AG10803 (cell line): ENCODE measurements at regions not wholly inside any gene's neighbourhood (a gene's known extent, or its start where the extent isn't known, plus 50 kb on each side); places are given as distances from the start of the nearest gene placed in this dataset.
A peak's percentile ranks its signal among the peaks of the same experiment; 100 is the strongest.
"Not testable (repeated sequence)": the region's sequence is repeated elsewhere in the genome, so short reads cannot be mapped to it uniquely, and the experiment has no call there.

ENCODE experiments used
- DNase-seq: peaks from one replicate; pipeline ENCODE4 v3.0.0; 2010; ENCODE audit warnings: low read depth
- H3K4me3 ChIP-seq: 2 replicates; pipeline ENCODE4 v1.5.1; 2011; ENCODE audit warnings: mild to moderate bottlenecking, low read length, control low read depth
- CTCF ChIP-seq: conservative IDR thresholded peaks from 2 replicates; pipeline ENCODE4 v1.5.1; 2011; ENCODE audit warnings: mild to moderate bottlenecking, low read length, control low read depth, inconsistent platforms

GRCh38 chr2:63710732-63711131, 122.0 kb downstream of the MDH1 start:
- no peak overlapping the region for H3K4me3 ChIP-seq

GRCh38 chr2:63712748-63713147, 124.0 kb downstream of the MDH1 start:
- TF ChIP-seq CTCF: no peak
- no peak overlapping the region for H3K4me3 ChIP-seq
- DNase-seq: peak; percentile 86

More at GRCh38 chr2:63710732-63711131, 122.0 kb downstream of the MDH1 start:
- no peak for DNase-seq
- no peak for TF ChIP-seq CTCF

- no peak for TF ChIP-seq CTCF
- DNase-seq: no peak
- H3K4me3 ChIP-seq: no peak overlapping the region
Measured at GRCh38 chr2:63716146-63716545, 125.5 kb upstream of the UGP2 start.

DNA sequence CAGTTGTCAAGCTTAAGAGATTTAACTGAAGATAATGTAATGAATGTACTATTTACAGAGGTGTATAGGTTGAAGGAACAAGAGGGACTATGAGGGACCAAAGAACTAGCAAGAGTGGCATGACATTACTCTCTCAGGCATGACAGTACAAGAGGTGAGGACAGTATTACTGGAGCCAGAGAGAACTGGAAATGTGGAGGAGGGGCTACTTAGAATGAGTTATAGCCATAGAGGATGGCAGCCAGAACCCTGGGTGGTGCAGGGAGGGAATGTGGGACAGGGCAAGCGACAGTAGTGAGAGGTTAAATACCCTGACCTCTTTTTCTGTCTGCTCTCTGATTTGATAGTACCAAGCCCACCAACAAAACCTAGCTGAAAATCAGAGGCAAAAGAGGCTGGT, 122.6 kb upstream of the UGP2 start:
- no peak for DNase-seq
- TF ChIP-seq CTCF: no peak
- H3K4me3 ChIP-seq: no peak overlapping the region

GRCh38 chr2:63721082-63721424, 120.6 kb upstream of the UGP2 start:
- no peak overlapping the region for H3K4me3 ChIP-seq
- DNase-seq: no peak
- TF ChIP-seq CTCF: no peak

DNA sequence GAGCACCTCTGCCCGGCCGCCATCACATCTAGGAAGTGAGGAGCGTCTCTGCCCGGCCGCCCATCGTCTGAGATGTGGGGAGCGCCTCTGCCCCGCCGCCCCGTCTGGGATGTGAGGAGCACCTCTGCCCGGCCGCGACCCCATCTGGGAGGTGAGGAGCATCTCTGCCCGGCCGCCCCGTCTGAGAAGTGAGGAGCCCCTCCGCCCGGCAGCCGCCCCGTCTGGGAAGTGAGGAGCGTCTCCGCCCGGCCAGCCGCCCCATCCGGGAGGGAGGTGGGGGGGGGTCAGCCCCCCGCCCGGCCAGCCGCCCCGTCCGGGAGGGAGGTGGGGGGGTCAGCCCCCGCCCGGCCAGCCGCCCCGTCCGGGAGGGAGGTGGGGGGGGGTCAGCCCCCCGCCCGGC, 119.4 kb upstream of the UGP2 start:
- H3K4me3 ChIP-seq, DNase-seq: not testable (repeated sequence)

- DNase-seq: no peak
- H3K4me3 ChIP-seq: no peak overlapping the region
- no peak for TF ChIP-seq CTCF
Measured at GRCh38 chr2:63723709-63724108, 118.0 kb upstream of the UGP2 start.

GRCh38 chr2:63725212-63725611, 116.5 kb upstream of the UGP2 start:
- H3K4me3 ChIP-seq, DNase-seq: not testable (repeated sequence)
